Neutrophil (primary cell): ENCODE measurements at regions not wholly inside any gene's neighbourhood (a gene's known extent, or its start where the extent isn't known, plus 50 kb on each side); places are given as distances from the start of the nearest gene placed in this dataset.

Experiments
- H3K27ac ChIP-seq: fragments of 200-600 bp; sonication (generic); 2 replicates; pipeline ENCODE4 v1.5.1; 2016; ENCODE audit warnings: mild to moderate bottlenecking, moderate library complexity
- H3K27me3 ChIP-seq: fragments of 200-600 bp; sonication (generic); 2 replicates; pipeline ENCODE4 v1.6.0; 2016; ENCODE audit warnings: mild to moderate bottlenecking
- H3K36me3 ChIP-seq: fragments of 200-600 bp; sonication (generic); 2 replicates; pipeline ENCODE4 v1.5.1; 2017
- H3K4me1 ChIP-seq, 2 experiments: fragments of 200-600 bp in 1 of 2; sonication (generic) in 1 of 2; 1 replicate in 1 of 2; 2 replicates in 1 of 2; pipeline versions ENCODE4 v1.5.1 to v1.6.1; 2013 to 2016; ENCODE audit warnings: low read depth in 1 of 2, low read length in 1 of 2, mild to moderate bottlenecking in 1 of 2, moderate library complexity in 1 of 2; ENCODE audit not compliant: control insufficient read depth in 1 of 2, insufficient read depth in 1 of 2
- H3K4me3 ChIP-seq, 2 experiments: fragments of 200-600 bp in 1 of 2; sonication (generic) in 1 of 2; 1 replicate in 1 of 2; 2 replicates in 1 of 2; pipeline ENCODE4 v1.5.1; 2013 to 2016; ENCODE audit warnings: low read depth in 1 of 2, low read length in 1 of 2, mild to moderate bottlenecking in 1 of 2, moderate library complexity in 1 of 2
- H3K9me3 ChIP-seq: fragments of 200-600 bp; sonication (generic); 2 replicates; pipeline ENCODE4 v1.5.1; 2016
- CTCF ChIP-seq: fragments of 200-600 bp; sonication (generic); IDR thresholded peaks from 2 replicates; pipeline ENCODE4 v1.5.1; 2016; ENCODE audit warnings: antibody characterized with exemption

GRCh38 chr3:30962493-30962892 is 68.0 kb upstream of the GADL1 start:
- Histone ChIP-seq H3K27ac (no peak overlapping the region), H3K27me3 (no peaks in the 10 kb centered on the region)
- no peak for TF ChIP-seq CTCF

GRCh38 chr3:30963223-30963722 is 68.8 kb upstream of the GADL1 start:
- no peaks in the 10 kb centered on the region for H3K27me3 ChIP-seq
- H3K36me3 ChIP-seq = no peaks in the 10 kb centered on the region
- no peaks in the 10 kb centered on the region for H3K9me3 ChIP-seq
- no peaks in the 10 kb centered on the region for H3K4me1 ChIP-seq
- no peak for TF ChIP-seq CTCF
- no peak overlapping the region for H3K4me3 ChIP-seq
- H3K27ac ChIP-seq = no peak overlapping the region

More at GRCh38 chr3:30962493-30962892, 68.0 kb upstream of the GADL1 start:
- Histone ChIP-seq H3K4me3 (no peak overlapping the region), H3K36me3 (no peaks in the 10 kb centered on the region), H3K4me1 (no peaks in the 10 kb centered on the region), H3K9me3 (no peaks in the 10 kb centered on the region)

- H3K9me3 ChIP-seq = no peaks in the 10 kb centered on the region
- no peak overlapping the region for H3K4me3 ChIP-seq
- no peaks in the 10 kb centered on the region for H3K27me3 ChIP-seq
These were observed 70.2 kb upstream of the GADL1 start for GRCh38 chr3:30964612-30965011.

GRCh38 chr3:30966896-30967295 is 72.4 kb upstream of the GADL1 start:
- H3K27me3 ChIP-seq = no peaks in the 10 kb centered on the region
- H3K9me3 ChIP-seq = no peaks in the 10 kb centered on the region
- peaks cover 0 to 4% of the 10 kb centered on the region in 2 experiments for H3K4me1 ChIP-seq
- no peak overlapping the region for H3K27ac ChIP-seq
- H3K36me3 ChIP-seq = no peaks in the 10 kb centered on the region
- H3K4me3 ChIP-seq = no peak overlapping the region
- TF ChIP-seq CTCF = no peak

More at GRCh38 chr3:30964612-30965011, 70.2 kb upstream of the GADL1 start:
- no peaks in the 10 kb centered on the region for H3K36me3 ChIP-seq
- no peak for TF ChIP-seq CTCF
- H3K27ac ChIP-seq = no peak overlapping the region
- H3K4me1 ChIP-seq = no peaks in the 10 kb centered on the region

GRCh38 chr3:30970183-30970582 is 75.7 kb upstream of the GADL1 start:
- Histone ChIP-seq H3K4me3 (no peak overlapping the region), H3K9me3 (no peaks in the 10 kb centered on the region), H3K4me1 (peaks cover 0 to 4% of the 10 kb centered on the region in 2 experiments), H3K27ac (no peak overlapping the region), H3K27me3 (no peaks in the 10 kb centered on the region), H3K36me3 (no peaks in the 10 kb centered on the region)
- TF ChIP-seq CTCF = no peak

GRCh38 chr3:30972449-30972848 is 78.0 kb upstream of the GADL1 start:
- no peak overlapping the region for H3K4me3 ChIP-seq
- H3K27ac ChIP-seq = no peak overlapping the region
- no peaks in the 10 kb centered on the region for H3K27me3 ChIP-seq
- TF ChIP-seq CTCF = no peak
- H3K4me1 ChIP-seq = peaks cover 0 to 4% of the 10 kb centered on the region in 2 experiments
- H3K36me3 ChIP-seq = no peaks in the 10 kb centered on the region
- H3K9me3 ChIP-seq = no peaks in the 10 kb centered on the region
